ENCODE measurements at regions not wholly inside any gene's neighbourhood (a gene's known extent, or its start where the extent isn't known, plus 50 kb on each side); places are given as distances from the start of the nearest gene placed in this dataset.

DNA sequence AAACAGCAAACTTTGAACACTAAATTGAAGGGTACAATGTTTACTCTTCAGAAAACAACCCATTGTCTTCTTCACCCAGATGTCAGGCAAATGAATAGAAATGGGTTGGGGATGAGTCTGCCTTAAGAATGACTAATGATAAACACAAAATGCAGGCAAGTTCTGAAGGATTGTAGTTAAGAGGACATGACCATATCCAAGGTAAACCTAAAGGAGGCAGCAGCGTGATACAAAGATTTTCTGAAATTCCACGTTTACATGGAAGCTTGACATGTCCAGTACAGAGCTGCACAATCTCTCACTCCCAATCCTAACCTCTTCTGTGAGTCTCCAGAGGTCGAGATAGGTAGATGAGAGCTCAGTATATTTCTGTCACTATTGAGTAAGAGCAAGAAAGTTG lies 1263.2 kb upstream of the CDH6 start:
- TF ChIP-seq POLR2A (IDR thresholded peaks at IDR 0.05; ENCODE audit: low read depth), result no peak
- TF ChIP-seq, protein P1, sequence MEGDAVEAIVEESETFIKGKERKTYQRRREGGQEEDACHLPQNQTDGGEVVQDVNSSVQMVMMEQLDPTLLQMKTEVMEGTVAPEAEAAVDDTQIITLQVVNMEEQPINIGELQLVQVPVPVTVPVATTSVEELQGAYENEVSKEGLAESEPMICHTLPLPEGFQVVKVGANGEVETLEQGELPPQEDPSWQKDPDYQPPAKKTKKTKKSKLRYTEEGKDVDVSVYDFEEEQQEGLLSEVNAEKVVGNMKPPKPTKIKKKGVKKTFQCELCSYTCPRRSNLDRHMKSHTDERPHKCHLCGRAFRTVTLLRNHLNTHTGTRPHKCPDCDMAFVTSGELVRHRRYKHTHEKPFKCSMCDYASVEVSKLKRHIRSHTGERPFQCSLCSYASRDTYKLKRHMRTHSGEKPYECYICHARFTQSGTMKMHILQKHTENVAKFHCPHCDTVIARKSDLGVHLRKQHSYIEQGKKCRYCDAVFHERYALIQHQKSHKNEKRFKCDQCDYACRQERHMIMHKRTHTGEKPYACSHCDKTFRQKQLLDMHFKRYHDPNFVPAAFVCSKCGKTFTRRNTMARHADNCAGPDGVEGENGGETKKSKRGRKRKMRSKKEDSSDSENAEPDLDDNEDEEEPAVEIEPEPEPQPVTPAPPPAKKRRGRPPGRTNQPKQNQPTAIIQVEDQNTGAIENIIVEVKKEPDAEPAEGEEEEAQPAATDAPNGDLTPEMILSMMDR (IDR thresholded peaks at IDR 0.05), result no peak
- TF ChIP-seq POLR2AphosphoS5 (IDR thresholded peaks at IDR 0.05), result no peak
